ENCODE measurements at regions not wholly inside any gene's neighbourhood (a gene's known extent, or its start where the extent isn't known, plus 50 kb on each side); places are given as distances from the start of the nearest gene placed in this dataset.

DNA sequence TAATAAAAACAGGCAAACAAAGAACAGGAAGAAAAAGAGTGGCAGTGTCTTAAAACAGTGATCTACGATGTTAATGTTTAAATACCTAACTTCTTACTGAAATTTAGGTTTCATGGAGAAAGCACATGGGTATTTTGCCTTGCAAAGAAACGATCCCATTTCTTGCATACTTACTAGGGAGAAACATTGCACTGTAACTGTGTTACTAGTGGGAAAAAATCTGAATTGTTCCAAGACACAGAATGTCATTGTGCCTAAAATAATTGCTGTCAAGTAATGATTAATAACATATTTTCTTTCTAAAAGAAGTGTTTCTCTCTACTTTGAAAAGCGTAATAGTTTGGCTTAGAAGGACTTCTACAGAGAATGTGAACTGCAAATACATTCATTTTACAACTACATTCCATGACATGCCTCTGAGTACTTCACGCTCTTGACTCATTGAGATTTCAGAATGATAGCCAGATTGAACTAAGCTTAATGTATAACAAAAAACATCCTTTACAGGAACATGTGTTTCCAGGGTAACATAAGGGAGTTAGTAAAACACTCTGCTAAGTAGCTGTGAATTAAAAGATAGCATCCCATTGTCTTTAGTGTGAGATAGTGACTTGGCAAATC is 256.2 kb upstream of the CPNE8 start:
- no peak overlapping the region for H3K4me3 ChIP-seq (ENCODE audit: low read length in 2 of 2)
- Mint-ChIP-seq H3K36me3 (no peaks in the 10 kb centered on the region), H3K4me3 (no peak overlapping the region), H3K27me3 (no peaks in the 10 kb centered on the region), H3K9me3 (peaks cover 2 to 13% (median 9%) of the 10 kb centered on the region in 8 donors), H3K4me1 (no peaks in the 10 kb centered on the region), H3K27ac (no peak overlapping the region)
- no peak for DNase-seq
- no peak overlapping the region for H3K27ac ChIP-seq (ENCODE audit: low read depth, low read length)
- POLR2A ChIA-PET (ENCODE audit: partially characterized antibody) = no interaction called here
- CTCF ChIA-PET (ENCODE audit: partially characterized antibody) = no interaction called here
- intact Hi-C loops (cut with micrococcal nuclease) = no loop called here
- no peaks in the 10 kb centered on the region for H3K27me3 ChIP-seq (ENCODE audit: insufficient read depth, low read length)
- H3K36me3 ChIP-seq (ENCODE audit: insufficient read depth, low read length) = no peaks in the 10 kb centered on the region
- H3K4me1 ChIP-seq (ENCODE audit: insufficient read depth, low read length) = no peaks in the 10 kb centered on the region
- no peaks in the 10 kb centered on the region for H3K9me3 ChIP-seq (ENCODE audit: control insufficient read depth in 1 of 2, low read length in 2 of 2)

DNA sequence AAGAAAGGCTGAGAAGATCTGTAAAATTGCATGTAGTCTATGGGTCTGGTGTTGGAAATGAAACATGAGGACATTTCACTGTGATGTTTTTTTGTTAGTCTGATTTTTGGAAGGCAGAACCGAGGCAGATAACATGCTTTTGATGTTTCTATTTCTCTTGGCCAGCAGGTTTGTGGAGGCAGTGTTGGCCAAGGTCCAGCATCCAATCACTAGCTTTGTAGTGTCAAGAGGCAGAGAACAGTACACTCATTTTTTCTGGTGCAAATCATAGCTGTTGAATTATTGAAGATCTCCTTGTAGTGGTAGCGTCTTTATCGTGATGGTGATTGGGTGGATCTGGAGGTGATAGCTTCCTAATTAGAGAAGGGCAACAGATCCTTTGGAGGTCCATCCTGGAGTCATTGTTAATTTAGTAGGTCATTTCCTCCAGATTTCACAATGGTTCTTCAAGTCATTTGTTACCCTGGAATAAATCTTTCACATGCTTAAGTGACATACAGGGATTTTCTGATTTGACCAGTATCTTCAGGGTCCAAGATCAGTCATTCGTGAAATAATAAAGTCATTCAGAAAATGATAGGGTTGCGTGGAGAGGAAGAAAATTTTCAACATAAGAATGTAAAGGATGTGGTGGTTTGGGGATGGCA is 252.4 kb upstream of the CPNE8 start:
- no peaks in the 10 kb centered on the region for H3K36me3 Mint-ChIP-seq
- H3K4me3 Mint-ChIP-seq = no peak overlapping the region
- Histone ChIP-seq H3K27me3 (ENCODE audit: insufficient read depth, low read length) (no peaks in the 10 kb centered on the region), H3K4me3 (ENCODE audit: low read length in 2 of 2) (no peak overlapping the region), H3K27ac (ENCODE audit: low read depth, low read length) (no peak overlapping the region), H3K9me3 (ENCODE audit: control insufficient read depth in 1 of 2, low read length in 2 of 2) (no peaks in the 10 kb centered on the region), H3K4me1 (ENCODE audit: insufficient read depth, low read length) (no peaks in the 10 kb centered on the region), H3K36me3 (ENCODE audit: insufficient read depth, low read length) (no peaks in the 10 kb centered on the region)
- ChIA-PET POLR2A (ENCODE audit: partially characterized antibody) (no interaction called here), CTCF (ENCODE audit: partially characterized antibody) (interaction anchor here (0.7 kb wide), 1 partner anchor 649 kb away, joined by 3 read pairs; no protein-coding TSS in a partner anchor)
- no peaks in the 10 kb centered on the region for H3K27me3 Mint-ChIP-seq
- H3K4me1 Mint-ChIP-seq = no peaks in the 10 kb centered on the region
- H3K27ac Mint-ChIP-seq = no peak overlapping the region
- peaks cover 4 to 26% (median 11%) of the 10 kb centered on the region in 8 donors for H3K9me3 Mint-ChIP-seq
- no peak for DNase-seq
- intact Hi-C loops (cut with micrococcal nuclease) = no loop called here

DNA sequence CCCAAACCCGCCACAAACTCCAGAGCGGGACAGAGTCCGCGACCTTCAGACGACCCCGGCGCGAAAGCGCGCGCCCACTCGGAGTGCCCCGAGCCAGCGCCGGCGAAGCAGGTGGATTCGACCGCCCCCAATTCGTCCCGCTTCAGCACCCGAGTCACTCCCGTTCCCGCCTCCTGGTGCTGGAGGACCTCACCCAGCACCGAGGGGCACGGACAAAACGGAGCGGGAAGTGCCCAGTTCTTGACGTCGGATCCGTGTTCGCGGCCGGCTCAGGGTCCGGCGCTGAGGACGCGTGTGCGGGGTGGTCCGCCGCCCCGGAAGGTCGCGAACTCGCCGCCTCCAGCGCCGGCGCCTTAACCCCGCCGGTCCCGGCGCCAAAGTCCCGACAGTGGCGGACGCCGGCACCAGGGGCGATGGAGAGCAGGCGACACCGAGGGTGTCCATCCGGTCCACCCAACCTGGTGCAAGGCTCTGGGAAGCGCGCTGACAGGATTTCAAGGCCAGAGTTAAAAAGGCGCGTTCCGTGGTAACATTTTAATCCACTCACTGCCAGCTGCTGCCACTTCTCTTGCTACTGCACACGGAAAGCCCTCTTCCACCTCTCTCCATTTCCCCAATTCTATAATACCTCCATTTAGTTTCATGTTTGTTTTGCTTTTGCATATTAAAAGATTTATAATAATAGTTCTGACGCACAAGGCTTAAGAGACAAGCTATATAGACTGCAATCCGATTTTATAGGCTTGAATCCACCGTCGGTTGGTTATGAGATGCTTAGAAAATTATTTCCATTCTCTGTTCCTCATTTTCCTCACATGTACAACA is 240.0 kb upstream of the CPNE8 start:
- intact Hi-C loops (cut with micrococcal nuclease) = no loop called here
- Mint-ChIP-seq H3K4me1 (peaks cover 0 to 6% (median 3%) of the 10 kb centered on the region in 4 donors), H3K9me3 (peaks cover 0 to 38% (median 24%) of the 10 kb centered on the region in 8 donors), H3K36me3 (no peaks in the 10 kb centered on the region), H3K27me3 (peaks cover 15 to 16% of the 10 kb centered on the region in 2 donors), H3K27ac (no peak overlapping the region), H3K4me3 (peak overlapping the region in 1 of 8 donors; percentile 1)
- no peak overlapping the region for H3K27ac ChIP-seq (ENCODE audit: low read depth, low read length)
- no peak for DNase-seq
- no peaks in the 10 kb centered on the region for H3K36me3 ChIP-seq (ENCODE audit: insufficient read depth, low read length)
- no peak overlapping the region for H3K4me3 ChIP-seq (ENCODE audit: low read length in 2 of 2)
- ChIA-PET CTCF (ENCODE audit: partially characterized antibody) (no interaction called here), POLR2A (ENCODE audit: partially characterized antibody) (no interaction called here)
- H3K4me1 ChIP-seq (ENCODE audit: insufficient read depth, low read length) = no peaks in the 10 kb centered on the region
- no peaks in the 10 kb centered on the region for H3K27me3 ChIP-seq (ENCODE audit: insufficient read depth, low read length)
- H3K9me3 ChIP-seq (ENCODE audit: control insufficient read depth in 1 of 2, low read length in 2 of 2) = peaks cover 0 to 4% of the 10 kb centered on the region in 2 donors

- DNase-seq = no peak
- Mint-ChIP-seq H3K27me3 (peaks cover 15 to 16% of the 10 kb centered on the region in 2 donors), H3K27ac (no peak overlapping the region), H3K36me3 (no peaks in the 10 kb centered on the region), H3K4me1 (peaks cover 0 to 6% (median 3%) of the 10 kb centered on the region in 4 donors), H3K4me3 (no peak overlapping the region), H3K9me3 (peaks cover 0 to 31% (median 17%) of the 10 kb centered on the region in 8 donors)
- Histone ChIP-seq H3K4me1 (ENCODE audit: insufficient read depth, low read length) (no peaks in the 10 kb centered on the region), H3K36me3 (ENCODE audit: insufficient read depth, low read length) (no peaks in the 10 kb centered on the region), H3K27ac (ENCODE audit: low read depth, low read length) (no peak overlapping the region), H3K27me3 (ENCODE audit: insufficient read depth, low read length) (no peaks in the 10 kb centered on the region), H3K4me3 (ENCODE audit: low read length in 2 of 2) (no peak overlapping the region), H3K9me3 (ENCODE audit: control insufficient read depth in 1 of 2, low read length in 2 of 2) (peaks cover 0 to 1% of the 10 kb centered on the region in 2 donors)
- POLR2A ChIA-PET (ENCODE audit: partially characterized antibody) = no interaction called here
- intact Hi-C loops (cut with micrococcal nuclease) = no loop called here
- CTCF ChIA-PET (ENCODE audit: partially characterized antibody) = no interaction called here
Measured at GRCh38 chr12:39144613-39145061, 239.2 kb upstream of the CPNE8 start.

GRCh38 chr12:39138268-39138667 is 232.9 kb upstream of the CPNE8 start:
- H3K4me1 Mint-ChIP-seq = no peaks in the 10 kb centered on the region
- Histone ChIP-seq H3K9me3 (ENCODE audit: control insufficient read depth in 1 of 2, low read length in 2 of 2) (no peaks in the 10 kb centered on the region), H3K4me3 (ENCODE audit: low read length in 2 of 2) (no peak overlapping the region), H3K27me3 (ENCODE audit: insufficient read depth, low read length) (no peaks in the 10 kb centered on the region), H3K4me1 (ENCODE audit: insufficient read depth, low read length) (no peaks in the 10 kb centered on the region), H3K36me3 (ENCODE audit: insufficient read depth, low read length) (no peaks in the 10 kb centered on the region), H3K27ac (ENCODE audit: low read depth, low read length) (no peak overlapping the region)
- H3K27ac Mint-ChIP-seq = no peak overlapping the region
- no peaks in the 10 kb centered on the region for H3K36me3 Mint-ChIP-seq
- DNase-seq = no peak
- peaks cover 0 to 4% (median 0%) of the 10 kb centered on the region in 8 donors for H3K9me3 Mint-ChIP-seq
- intact Hi-C loops (cut with micrococcal nuclease) = no loop called here
- ChIA-PET POLR2A (ENCODE audit: partially characterized antibody) (no interaction called here), CTCF (ENCODE audit: partially characterized antibody) (no interaction called here)
- H3K27me3 Mint-ChIP-seq = peaks cover 3 to 7% of the 10 kb centered on the region in 2 donors
- H3K4me3 Mint-ChIP-seq = no peak overlapping the region

DNA sequence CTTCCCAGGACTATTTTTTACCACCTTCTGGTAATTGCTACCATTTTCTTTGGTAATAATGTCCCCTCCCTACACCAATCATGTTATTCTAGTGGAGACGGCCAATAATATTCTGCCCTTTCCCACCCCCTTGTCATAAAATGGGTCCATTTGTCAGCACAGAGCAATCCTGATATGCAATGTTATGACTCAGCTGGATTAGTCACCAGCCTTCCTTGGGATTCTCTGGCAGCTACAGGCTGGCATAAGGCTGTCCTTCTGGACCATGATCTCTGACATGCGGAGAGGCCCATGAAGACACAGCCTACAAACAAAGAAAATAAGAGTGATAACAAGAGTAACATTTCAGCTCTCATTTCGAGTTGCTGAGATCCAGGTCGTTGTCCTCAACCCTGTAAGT is 222.0 kb upstream of the CPNE8 start:
- Mint-ChIP-seq H3K9me3 (peaks cover 0 to 2% (median 0%) of the 10 kb centered on the region in 8 donors), H3K4me1 (no peaks in the 10 kb centered on the region), H3K36me3 (no peaks in the 10 kb centered on the region), H3K4me3 (no peak overlapping the region), H3K27me3 (peaks cover 3 to 4% of the 10 kb centered on the region in 2 donors), H3K27ac (no peak overlapping the region)
- Histone ChIP-seq H3K9me3 (ENCODE audit: control insufficient read depth in 1 of 2, low read length in 2 of 2) (no peaks in the 10 kb centered on the region), H3K27ac (ENCODE audit: low read depth, low read length) (no peak overlapping the region), H3K4me1 (ENCODE audit: insufficient read depth, low read length) (no peaks in the 10 kb centered on the region), H3K27me3 (ENCODE audit: insufficient read depth, low read length) (no peaks in the 10 kb centered on the region), H3K4me3 (ENCODE audit: low read length in 2 of 2) (no peak overlapping the region), H3K36me3 (ENCODE audit: insufficient read depth, low read length) (no peaks in the 10 kb centered on the region)
- CTCF ChIA-PET (ENCODE audit: partially characterized antibody) = no interaction called here
- intact Hi-C loops (cut with micrococcal nuclease) = no loop called here
- POLR2A ChIA-PET (ENCODE audit: partially characterized antibody) = no interaction called here
- no peak for DNase-seq

DNA sequence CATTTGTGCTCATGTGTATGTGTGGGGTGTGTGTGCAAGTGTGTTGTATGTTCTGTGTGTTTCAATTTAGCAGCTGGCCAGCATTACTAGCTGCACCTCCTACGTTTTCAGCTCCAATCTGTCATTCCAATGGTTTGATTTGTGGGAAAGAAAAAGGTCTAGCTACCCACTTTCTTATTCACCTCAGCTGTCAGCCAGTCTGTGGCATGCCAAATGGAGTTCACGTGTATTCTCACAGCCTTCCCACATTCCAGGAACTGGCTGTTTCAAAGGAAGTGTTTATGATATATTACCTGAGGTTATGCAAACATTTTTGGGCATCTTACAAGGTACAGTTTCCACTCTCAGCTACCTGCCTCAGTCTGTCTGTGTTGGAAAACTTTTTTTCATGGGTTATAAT is 220.2 kb upstream of the CPNE8 start:
- H3K4me3 Mint-ChIP-seq = no peak overlapping the region
- DNase-seq = no peak
- H3K27me3 ChIP-seq (ENCODE audit: insufficient read depth, low read length) = no peaks in the 10 kb centered on the region
- peaks cover 3 to 4% of the 10 kb centered on the region in 2 donors for H3K27me3 Mint-ChIP-seq
- H3K36me3 ChIP-seq (ENCODE audit: insufficient read depth, low read length) = no peaks in the 10 kb centered on the region
- no peak overlapping the region for H3K27ac Mint-ChIP-seq
- no peak overlapping the region for H3K4me3 ChIP-seq (ENCODE audit: low read length in 2 of 2)
- no peaks in the 10 kb centered on the region for H3K36me3 Mint-ChIP-seq
- peaks cover 0 to 3% (median 0%) of the 10 kb centered on the region in 8 donors for H3K9me3 Mint-ChIP-seq
- intact Hi-C loops (cut with micrococcal nuclease) = no loop called here
- ChIA-PET CTCF (ENCODE audit: partially characterized antibody) (interaction anchor here (0.9 to 1.5 kb wide), 2 partner anchors 10 to 21 kb away, joined by 3 to 5 read pairs; no protein-coding TSS in a partner anchor), POLR2A (ENCODE audit: partially characterized antibody) (no interaction called here)
- H3K4me1 ChIP-seq (ENCODE audit: insufficient read depth, low read length) = no peaks in the 10 kb centered on the region
- H3K9me3 ChIP-seq (ENCODE audit: control insufficient read depth in 1 of 2, low read length in 2 of 2) = no peaks in the 10 kb centered on the region
- H3K27ac ChIP-seq (ENCODE audit: low read depth, low read length) = no peak overlapping the region
- H3K4me1 Mint-ChIP-seq = no peaks in the 10 kb centered on the region

Measured in CD4-positive, alpha-beta memory T cell (primary cell).